ENCODE measurements at regions not wholly inside any gene's neighbourhood (a gene's known extent, or its start where the extent isn't known, plus 50 kb on each side); places are given as distances from the start of the nearest gene placed in this dataset.
"Not testable (repeated sequence)": the region's sequence is repeated elsewhere in the genome, so short reads cannot be mapped to it uniquely, and the experiment has no call there.

GRCh38 chr11:16598032-16598431, 140.4 kb upstream of the C11orf58 start:
- DNase-seq (ENCODE audit: low read depth) = no peak
- no peak for TF ChIP-seq CTCF (IDR thresholded peaks at IDR 0.05; ENCODE audit: insufficient read depth, low read length)
- H3K4me3 ChIP-seq (ENCODE audit: low read depth, low read length) = no peak overlapping the region

- no peak for DNase-seq (ENCODE audit: low read depth)
- H3K4me3 ChIP-seq (ENCODE audit: low read depth, low read length) = no peak overlapping the region
- no peak for TF ChIP-seq CTCF (IDR thresholded peaks at IDR 0.05; ENCODE audit: insufficient read depth, low read length)
These were observed 142.2 kb upstream of the C11orf58 start for GRCh38 chr11:16596231-16596630.

- no peak for DNase-seq (ENCODE audit: low read depth)
- TF ChIP-seq CTCF (IDR thresholded peaks at IDR 0.05; ENCODE audit: insufficient read depth, low read length) = no peak
- H3K4me3 ChIP-seq (ENCODE audit: low read depth, low read length) = no peak overlapping the region
These were observed 147.3 kb upstream of the C11orf58 start for GRCh38 chr11:16591157-16591556.

GRCh38 chr11:16587670-16588069, 150.8 kb upstream of the C11orf58 start:
- H3K4me3 ChIP-seq (ENCODE audit: low read depth, low read length) = no peak overlapping the region
- no peak for TF ChIP-seq CTCF (IDR thresholded peaks at IDR 0.05; ENCODE audit: insufficient read depth, low read length)
- no peak for DNase-seq (ENCODE audit: low read depth)

GRCh38 chr11:16584569-16584968, 153.9 kb upstream of the C11orf58 start:
- no peak for TF ChIP-seq CTCF (IDR thresholded peaks at IDR 0.05; ENCODE audit: insufficient read depth, low read length)
- no peak overlapping the region for H3K4me3 ChIP-seq (ENCODE audit: low read depth, low read length)
- no peak for DNase-seq (ENCODE audit: low read depth)

GRCh38 chr11:16581078-16581477, 157.4 kb upstream of the C11orf58 start:
- DNase-seq (ENCODE audit: low read depth); H3K4me3 ChIP-seq (ENCODE audit: low read depth, low read length): not testable (repeated sequence)

- TF ChIP-seq CTCF (IDR thresholded peaks at IDR 0.05; ENCODE audit: insufficient read depth, low read length) = no peak
- H3K4me3 ChIP-seq (ENCODE audit: low read depth, low read length) = no peak overlapping the region
- no peak for DNase-seq (ENCODE audit: low read depth)
These were observed 161.0 kb upstream of the C11orf58 start for GRCh38 chr11:16577490-16577889.

GRCh38 chr11:16574889-16575288, 163.6 kb upstream of the C11orf58 start:
- not testable (repeated sequence) for DNase-seq (ENCODE audit: low read depth); H3K4me3 ChIP-seq (ENCODE audit: low read depth, low read length)
